MM.1S (cell line): ENCODE measurements at regions not wholly inside any gene's neighbourhood (a gene's known extent, or its start where the extent isn't known, plus 50 kb on each side); places are given as distances from the start of the nearest gene placed in this dataset.

Experiments
- CTCF ChIP-seq: fragments of 300-600 bp; sonication (generic); IDR thresholded peaks from 2 replicates; pipeline ENCODE4 v1.5.1; 2016; ENCODE audit warnings: antibody characterized with exemption, low read length, mixed read lengths
- EZH2phosphoT487 ChIP-seq: fragments of 300-600 bp; sonication (generic); IDR thresholded peaks from 2 replicates; pipeline ENCODE4 v1.6.1; 2018; ENCODE audit warnings: antibody characterized with exemption, low read length

GRCh38 chr1:178587975-178588374 is 75.1 kb downstream of the TEX35 start:
- TF ChIP-seq CTCF (no peak), EZH2phosphoT487 (no peak)
